DND-41 (cell line): ENCODE measurements at regions not wholly inside any gene's neighbourhood (a gene's known extent, or its start where the extent isn't known, plus 50 kb on each side); places are given as distances from the start of the nearest gene placed in this dataset.

Experiments used
- CTCF ChIP-seq: IDR thresholded peaks from 2 replicates; pipeline ENCODE4 v1.5.1; 2012; ENCODE audit warnings: borderline replicate concordance, low read length, moderate library complexity, mild to moderate bottlenecking; ENCODE audit not compliant: poor library complexity, severe bottlenecking; ENCODE audit errors: extremely low read depth
- EZH2 ChIP-seq: IDR thresholded peaks from 3 replicates; pipeline ENCODE4 v1.6.1; 2012; ENCODE audit warnings: borderline replicate concordance, low read depth, mild to moderate bottlenecking, moderate library complexity, low read length, inconsistent platforms; ENCODE audit not compliant: severe bottlenecking

- TF ChIP-seq CTCF (no peak), EZH2 (no peak)
Measured at GRCh38 chr9:2311920-2312319, 296.8 kb downstream of the SMARCA2 start.
